ENCODE measurements at regions not wholly inside any gene's neighbourhood (a gene's known extent, or its start where the extent isn't known, plus 50 kb on each side); places are given as distances from the start of the nearest gene placed in this dataset.

- Histone ChIP-seq H3K4me2 (no peak overlapping the region), H4K20me1 (ENCODE audit: insufficient read depth) (no peaks in the 10 kb centered on the region), H3K27me3 (ENCODE audit: insufficient read depth, low read depth) (no peaks in the 10 kb centered on the region), H2AFZ (no peak overlapping the region), H3K9me3 (ENCODE audit: insufficient read depth, low read depth) (no peaks in the 10 kb centered on the region), H3K4me1 (replicated peaks; ENCODE audit: insufficient read depth) (no peaks in the 10 kb centered on the region), H3K9me2 (ENCODE audit: insufficient read depth) (no peaks in the 10 kb centered on the region), H3K27ac (no peak overlapping the region), H3K4me3 (no peak overlapping the region), H3K79me2 (ENCODE audit: low read depth) (no peaks in the 10 kb centered on the region), H3K36me3 (ENCODE audit: low read depth) (no peaks in the 10 kb centered on the region), H3F3A (ENCODE audit: insufficient read depth, low read depth) (no peaks in the 10 kb centered on the region)
- no TSS peak for BruUV-seq (replicated peaks)
- TF ChIP-seq CTCF (conservative IDR thresholded peaks at IDR 0.05) (no peak), EZH2 (IDR thresholded peaks at IDR 0.05; ENCODE audit: low read depth) (no peak)
- CTCF ChIA-PET: no interaction called here
- POLR2A ChIA-PET (ENCODE audit: unreplicated experiment): no interaction called here
- intact Hi-C loops (cut with micrococcal nuclease; ENCODE audit: unreplicated experiment): no loop called here
- no peak for DNase-seq
Observed at GRCh38 chr16:75841517-75841916, 115.2 kb upstream of the CPHXL start.

GRCh38 chr16:75847172-75847571 is 120.9 kb upstream of the CPHXL start:
- Histone ChIP-seq H3K79me2 (ENCODE audit: low read depth) (no peaks in the 10 kb centered on the region), H3K27me3 (ENCODE audit: insufficient read depth, low read depth) (no peaks in the 10 kb centered on the region), H3F3A (ENCODE audit: insufficient read depth, low read depth) (no peaks in the 10 kb centered on the region), H3K9me2 (ENCODE audit: insufficient read depth) (no peaks in the 10 kb centered on the region), H3K36me3 (ENCODE audit: low read depth) (no peaks in the 10 kb centered on the region), H3K4me1 (replicated peaks; ENCODE audit: insufficient read depth) (no peaks in the 10 kb centered on the region), H2AFZ (no peak overlapping the region), H3K4me3 (no peak overlapping the region), H3K4me2 (no peak overlapping the region), H4K20me1 (ENCODE audit: insufficient read depth) (no peaks in the 10 kb centered on the region), H3K9me3 (ENCODE audit: insufficient read depth, low read depth) (no peaks in the 10 kb centered on the region), H3K27ac (no peak overlapping the region)
- DNase-seq: no peak
- BruUV-seq (replicated peaks): no TSS peak
- ChIA-PET POLR2A (ENCODE audit: unreplicated experiment) (no interaction called here), CTCF (no interaction called here)
- intact Hi-C loops (cut with micrococcal nuclease; ENCODE audit: unreplicated experiment): no loop called here
- TF ChIP-seq CTCF (conservative IDR thresholded peaks at IDR 0.05) (no peak), EZH2 (IDR thresholded peaks at IDR 0.05; ENCODE audit: low read depth) (no peak)

GRCh38 chr16:75854152-75854551 is 127.9 kb upstream of the CPHXL start:
- Histone ChIP-seq H3K27ac (no peak overlapping the region), H3K4me3 (no peak overlapping the region), H3K4me2 (no peak overlapping the region), H3K36me3 (ENCODE audit: low read depth) (no peaks in the 10 kb centered on the region), H3K9me2 (ENCODE audit: insufficient read depth) (no peaks in the 10 kb centered on the region), H4K20me1 (ENCODE audit: insufficient read depth) (no peaks in the 10 kb centered on the region), H3K4me1 (replicated peaks; ENCODE audit: insufficient read depth) (no peaks in the 10 kb centered on the region), H3K27me3 (ENCODE audit: insufficient read depth, low read depth) (peaks cover 10% of the 10 kb centered on the region; the same call in 1 of the 2 replicates), H3K79me2 (ENCODE audit: low read depth) (no peaks in the 10 kb centered on the region), H3K9me3 (ENCODE audit: insufficient read depth, low read depth) (no peaks in the 10 kb centered on the region), H2AFZ (no peak overlapping the region), H3F3A (ENCODE audit: insufficient read depth, low read depth) (no peaks in the 10 kb centered on the region)
- no TSS peak for BruUV-seq (replicated peaks)
- intact Hi-C loops (cut with micrococcal nuclease; ENCODE audit: unreplicated experiment): no loop called here
- no peak for DNase-seq
- ChIA-PET CTCF (no interaction called here), POLR2A (ENCODE audit: unreplicated experiment) (no interaction called here)
- TF ChIP-seq EZH2 (IDR thresholded peaks at IDR 0.05; ENCODE audit: low read depth): no peak
- no peak for TF ChIP-seq CTCF (conservative IDR thresholded peaks at IDR 0.05)
